ENCODE measurements at regions not wholly inside any gene's neighbourhood (a gene's known extent, or its start where the extent isn't known, plus 50 kb on each side); places are given as distances from the start of the nearest gene placed in this dataset.

- TF ChIP-seq CTCF (IDR thresholded peaks at IDR 0.05) (no peak), POLR2AphosphoS5 (IDR thresholded peaks at IDR 0.05) (peak in 1 of 3 donors; percentile 17)
Observed at GRCh38 chr1:228830954-228831481, 95.7 kb downstream of the RHOU start.
